ENCODE measurements at regions not wholly inside any gene's neighbourhood (a gene's known extent, or its start where the extent isn't known, plus 50 kb on each side); places are given as distances from the start of the nearest gene placed in this dataset.
"Not testable (repeated sequence)": the region's sequence is repeated elsewhere in the genome, so short reads cannot be mapped to it uniquely, and the experiment has no call there.

- not testable (repeated sequence) for DNase-seq
Measured at GRCh38 chrX:879756-880698, 249.4 kb downstream of the SHOX start.

GRCh38 chrX:874061-874460, 243.5 kb downstream of the SHOX start:
- DNase-seq, result no peak

DNA sequence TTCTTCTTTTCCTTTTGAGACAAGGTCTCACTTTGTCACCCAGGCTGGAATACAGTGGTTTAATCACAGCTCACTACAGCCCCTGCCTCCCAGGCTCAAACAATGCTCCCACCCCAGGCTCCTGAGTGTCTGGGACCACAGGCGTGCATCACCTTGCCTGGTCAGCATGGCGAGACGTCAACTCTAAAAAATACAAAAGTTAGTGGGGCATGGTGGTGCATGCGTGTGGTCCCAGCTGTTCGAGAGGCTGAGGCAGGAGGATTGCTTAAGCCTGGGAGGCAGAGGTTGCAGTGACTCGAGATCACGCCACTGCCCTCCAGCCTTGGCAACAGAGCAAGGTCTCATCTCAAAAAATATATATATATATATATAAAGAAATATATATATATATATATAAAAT, 242.4 kb downstream of the SHOX start:
- DNase-seq, result no peak

- DNase-seq, result no peak
Measured at GRCh38 chrX:872090-872489, 241.5 kb downstream of the SHOX start.

GRCh38 chrX:871626-872025, 241.0 kb downstream of the SHOX start:
- no peak for DNase-seq

- no peak for DNase-seq
Measured at GRCh38 chrX:867966-868647, 237.5 kb downstream of the SHOX start.

DNA sequence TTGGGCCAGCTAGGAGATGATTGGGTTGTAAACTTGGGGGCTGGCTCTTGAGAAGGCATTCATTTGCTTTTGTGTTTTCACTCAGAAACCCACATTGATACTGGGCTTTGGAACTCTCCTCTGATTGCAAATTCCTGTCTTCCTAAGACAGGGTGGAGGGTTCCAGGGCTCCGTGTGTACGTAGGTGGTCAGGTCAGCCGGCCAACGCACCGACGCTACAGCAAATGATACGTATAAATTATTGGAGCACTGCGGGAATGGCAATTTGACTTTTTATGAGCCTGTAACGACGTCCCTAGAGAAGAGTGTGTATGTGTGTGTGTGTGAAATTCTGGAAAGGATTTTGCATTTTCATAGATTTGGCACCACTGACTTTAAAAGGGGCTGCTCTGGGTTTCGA, 236.9 kb downstream of the SHOX start:
- no peak for DNase-seq

DNA sequence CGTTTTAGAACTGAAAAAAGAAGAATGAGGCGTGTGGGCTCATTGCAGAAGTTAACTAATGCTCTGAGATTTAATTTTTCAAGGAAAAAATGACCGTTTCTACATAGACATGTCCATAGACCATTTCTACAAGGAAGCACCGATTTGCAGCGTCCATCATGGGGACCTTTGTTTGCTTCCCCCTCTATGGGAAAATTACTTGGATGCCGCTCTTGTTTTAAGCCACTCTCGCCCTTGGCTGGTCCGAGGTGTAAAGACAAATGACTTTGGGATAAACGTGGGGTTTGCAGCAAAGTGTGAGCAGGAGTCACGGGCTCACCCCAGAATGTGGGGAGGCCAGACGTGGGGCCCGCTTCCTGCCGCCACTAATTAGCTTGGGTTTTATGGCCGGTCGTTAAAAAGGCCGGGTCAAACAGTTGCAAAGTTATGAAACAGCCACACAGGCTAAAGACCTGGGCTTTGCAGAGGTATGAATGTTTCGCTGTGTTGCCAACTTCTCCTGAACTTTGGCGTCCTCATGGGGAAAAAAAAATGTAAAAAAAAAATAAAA, 235.9 kb downstream of the SHOX start:
- no peak for DNase-seq

DNA sequence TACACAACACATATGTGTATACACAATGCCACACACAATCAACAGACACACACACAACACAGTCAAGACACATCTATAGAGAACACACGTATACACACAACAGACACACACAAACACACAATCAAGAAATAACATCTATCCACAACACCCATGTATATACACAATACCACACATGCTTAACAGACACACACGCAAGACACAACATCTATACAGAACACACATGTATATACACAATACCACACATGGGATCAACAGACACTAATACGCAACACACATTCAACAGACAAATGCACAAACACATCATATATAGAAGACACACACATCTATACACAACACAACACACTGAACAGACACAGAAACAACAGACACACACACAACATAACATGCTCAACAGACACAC, 234.8 kb downstream of the SHOX start:
- no peak for DNase-seq

DNA sequence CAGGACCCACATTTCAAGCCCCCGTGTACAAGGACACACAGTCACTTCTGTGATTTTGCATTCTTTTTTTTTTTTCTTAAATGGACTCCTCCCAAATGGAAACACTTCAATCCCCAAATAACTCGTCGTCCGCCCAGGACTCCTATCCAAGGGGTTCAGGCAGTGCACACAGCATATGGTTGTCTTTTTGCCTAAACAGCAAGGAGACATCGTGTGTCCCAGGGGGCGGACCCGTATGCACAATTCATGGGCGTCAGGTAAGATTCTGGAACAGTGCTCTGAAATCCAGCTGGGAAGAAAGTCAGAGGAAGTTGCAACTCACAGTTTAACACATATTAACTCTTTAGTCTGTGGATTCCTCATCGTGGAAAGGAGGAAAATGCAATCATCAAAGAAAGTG, 231.3 kb downstream of the SHOX start:
- no peak for DNase-seq

DNA sequence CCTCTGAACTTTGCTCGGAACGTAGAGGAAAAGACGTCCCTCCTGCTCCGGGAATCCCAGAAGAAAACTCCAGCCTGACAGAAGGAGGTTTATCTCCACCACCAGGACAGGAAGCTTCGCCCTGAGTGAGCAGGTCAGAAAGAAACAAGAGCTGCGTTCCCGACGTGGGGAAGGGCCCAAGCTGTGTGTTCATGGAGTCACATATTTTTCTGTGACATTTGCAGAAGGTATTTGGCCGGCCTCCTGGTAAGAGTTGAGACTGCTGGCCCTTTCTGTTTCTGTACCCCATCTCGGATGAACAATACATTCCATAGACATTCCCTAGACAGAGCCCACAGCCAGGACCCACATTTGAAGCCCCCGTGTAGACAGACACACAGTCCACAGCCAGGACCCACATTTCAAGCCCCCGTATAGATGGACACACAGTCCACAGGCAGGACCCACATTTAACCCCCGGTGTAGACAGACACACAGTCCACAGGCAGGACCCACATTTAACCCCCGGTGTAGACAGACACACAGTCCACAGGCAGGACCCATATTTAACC, 230.8 kb downstream of the SHOX start:
- no peak for DNase-seq

- no peak for DNase-seq
Measured at GRCh38 chrX:859329-859728, 228.7 kb downstream of the SHOX start.

DNA sequence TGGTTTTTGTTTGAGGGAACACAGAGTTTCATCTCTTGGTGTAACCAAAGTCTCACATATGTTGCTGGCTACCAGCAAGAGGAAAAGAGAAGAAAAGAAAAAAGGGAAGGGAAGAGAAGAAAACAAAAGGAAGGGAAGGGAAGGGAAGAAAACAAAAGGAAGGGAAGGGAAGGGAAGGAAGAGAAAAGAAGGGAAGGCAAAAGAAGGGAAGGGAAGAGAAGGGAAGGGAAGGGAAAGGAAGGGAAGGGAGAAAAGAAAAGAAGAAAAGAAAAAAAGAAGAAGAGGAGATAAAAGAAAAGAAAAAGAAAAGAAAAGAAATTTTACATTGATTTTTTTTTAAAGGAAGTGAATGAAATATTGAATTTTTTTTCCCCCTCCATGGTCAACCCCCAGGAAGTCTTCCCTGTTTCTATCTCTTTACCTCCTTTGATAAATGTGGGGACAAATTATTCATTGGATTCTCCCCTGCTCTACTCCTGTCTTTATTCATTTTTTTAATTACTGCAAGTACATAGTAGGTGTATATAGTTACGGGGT, 228.0 kb downstream of the SHOX start:
- DNase-seq, result no peak

DNA sequence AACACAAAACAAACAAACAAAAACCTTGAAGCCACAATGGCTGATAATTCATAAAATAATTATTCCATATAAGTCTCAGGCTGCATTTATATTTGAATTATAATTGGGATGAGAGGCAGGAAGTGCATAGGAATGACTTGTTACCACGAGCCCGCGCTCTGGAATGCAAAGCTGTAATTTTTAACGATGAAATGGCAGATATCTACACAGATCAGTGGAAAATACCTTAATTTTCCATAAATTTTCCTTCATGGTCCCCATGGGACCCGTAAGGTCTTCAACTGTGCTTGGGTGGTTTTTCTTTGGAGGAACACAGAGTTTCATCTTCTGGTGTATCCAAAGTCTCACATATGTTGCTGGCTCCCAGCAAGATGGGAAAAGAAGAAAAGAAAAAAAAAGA, 226.8 kb downstream of the SHOX start:
- DNase-seq, result no peak

DNA sequence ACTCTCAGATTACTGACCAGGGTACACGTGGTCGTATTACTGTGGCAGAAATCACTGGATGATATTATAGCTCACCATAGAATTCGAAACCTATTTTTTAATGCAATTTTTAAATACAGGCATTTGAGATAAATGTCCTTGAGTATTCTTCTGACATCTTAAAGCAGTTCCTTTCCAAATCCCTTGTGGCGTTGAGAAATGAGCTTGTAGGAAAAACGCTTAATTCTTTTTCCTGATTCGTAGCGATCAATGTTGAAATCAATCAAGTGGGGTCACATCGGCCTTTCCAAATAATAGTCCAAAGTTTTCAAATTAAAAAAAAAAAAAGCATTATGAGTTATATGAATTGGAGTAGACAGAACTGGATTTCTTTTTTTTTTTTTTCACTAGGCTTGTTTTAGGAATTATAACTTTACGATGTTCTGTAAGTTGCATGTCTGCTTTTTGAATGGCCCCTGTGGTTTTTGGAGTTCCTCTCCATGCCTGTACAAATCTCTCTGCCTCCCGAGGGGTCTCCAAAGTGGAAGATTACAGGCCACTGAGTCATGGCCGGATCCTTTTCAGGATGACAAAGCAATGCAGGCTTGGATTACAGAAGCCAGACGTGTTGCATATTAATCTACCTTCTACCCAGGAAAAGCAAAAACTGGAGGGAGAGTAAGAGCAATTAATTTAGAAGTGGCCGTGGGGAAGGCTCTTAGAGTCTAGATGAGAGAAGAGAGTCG, 226.1 kb downstream of the SHOX start:
- DNase-seq, result no peak

GRCh38 chrX:853304-853703, 222.7 kb downstream of the SHOX start:
- DNase-seq, result no peak

DNA sequence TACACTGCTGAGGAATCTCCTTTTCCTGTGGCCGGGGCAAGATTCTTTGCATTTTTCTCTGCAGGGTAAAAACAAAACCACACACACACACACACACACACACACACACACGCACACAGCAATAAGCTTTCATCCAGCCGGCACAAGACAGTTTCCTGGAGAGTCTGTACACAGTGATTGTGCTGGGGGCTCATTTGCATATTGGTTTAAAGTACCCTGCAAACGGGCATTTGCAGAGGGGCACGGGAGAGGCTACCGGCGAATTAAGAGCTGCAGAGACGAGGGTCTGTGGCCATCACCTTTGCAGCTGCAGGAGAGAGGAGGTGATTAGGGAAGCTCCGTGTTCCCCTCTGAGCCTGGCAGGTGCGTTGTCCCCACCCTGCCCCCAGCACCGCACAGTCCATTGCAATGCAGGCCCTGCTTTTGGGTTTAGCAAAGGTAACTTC, 219.9 kb downstream of the SHOX start:
- no peak for DNase-seq

DNA sequence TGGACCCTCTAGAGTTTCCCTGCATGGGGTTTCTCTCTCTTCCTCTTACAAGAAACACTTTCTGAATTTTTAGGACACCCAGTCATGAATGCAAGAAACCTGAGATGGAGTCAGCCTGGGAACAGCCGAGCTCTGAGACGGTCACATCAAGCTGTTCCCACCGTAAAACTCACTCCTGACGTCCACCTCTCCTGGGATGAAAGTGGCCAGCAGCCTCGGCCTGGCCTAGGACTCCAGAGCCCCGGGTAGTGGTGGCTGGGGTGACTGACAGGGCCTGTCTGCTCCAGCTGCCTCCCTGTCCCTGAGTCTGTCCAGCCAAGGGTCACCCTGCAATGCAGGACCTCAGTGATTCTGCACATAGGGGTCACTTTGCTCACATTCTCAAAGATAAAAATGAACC, 217.8 kb downstream of the SHOX start:
- DNase-seq, result no peak

- DNase-seq, result no peak
Measured at GRCh38 chrX:843306-843705, 212.7 kb downstream of the SHOX start.

- no peak for DNase-seq
Measured at GRCh38 chrX:840556-840955, 210.0 kb downstream of the SHOX start.

GRCh38 chrX:838666-839065, 208.1 kb downstream of the SHOX start:
- DNase-seq, result not testable (repeated sequence)

GRCh38 chrX:835857-836256, 205.3 kb downstream of the SHOX start:
- DNase-seq, result not testable (repeated sequence)

GRCh38 chrX:830532-830931, 199.9 kb downstream of the SHOX start:
- DNase-seq, result no peak
